ENCODE measurements at regions not wholly inside any gene's neighbourhood (a gene's known extent, or its start where the extent isn't known, plus 50 kb on each side); places are given as distances from the start of the nearest gene placed in this dataset.

GRCh38 chr11:13160806-13161205, 116.8 kb upstream of the BMAL1 start:
- no peak for TF ChIP-seq CTCF (IDR thresholded peaks at IDR 0.05 in 4 of 5, conservative IDR thresholded peaks at IDR 0.05 in 1 of 5)
- TF ChIP-seq POLR2A (IDR thresholded peaks at IDR 0.05): no peak
